ENCODE measurements at regions not wholly inside any gene's neighbourhood (a gene's known extent, or its start where the extent isn't known, plus 50 kb on each side); places are given as distances from the start of the nearest gene placed in this dataset.

DNA sequence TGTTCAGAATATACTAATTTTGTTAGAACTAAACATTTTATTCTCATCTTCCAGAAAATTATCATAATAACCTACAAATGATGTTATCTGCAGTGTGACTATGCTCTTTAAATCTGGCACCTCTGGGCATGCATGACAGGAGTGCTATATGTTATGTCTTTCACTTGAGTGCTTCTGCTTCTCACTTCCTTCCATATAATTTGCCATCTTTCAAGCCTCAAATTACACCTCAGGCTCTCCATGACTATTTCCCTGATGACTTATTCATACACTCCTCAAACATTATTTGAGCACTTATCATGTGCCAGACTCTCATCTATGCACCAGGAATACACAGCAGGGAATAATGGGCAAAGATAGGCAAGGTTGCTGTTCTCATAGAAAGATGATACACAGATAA is 219.3 kb upstream of the POU2AF2 start:
- DNase-seq (ENCODE audit: low read depth), result no peak

- DNase-seq (ENCODE audit: low read depth), result no peak
Observed at GRCh38 chr11:111021131-111021530, 224.4 kb upstream of the POU2AF2 start.

DNA sequence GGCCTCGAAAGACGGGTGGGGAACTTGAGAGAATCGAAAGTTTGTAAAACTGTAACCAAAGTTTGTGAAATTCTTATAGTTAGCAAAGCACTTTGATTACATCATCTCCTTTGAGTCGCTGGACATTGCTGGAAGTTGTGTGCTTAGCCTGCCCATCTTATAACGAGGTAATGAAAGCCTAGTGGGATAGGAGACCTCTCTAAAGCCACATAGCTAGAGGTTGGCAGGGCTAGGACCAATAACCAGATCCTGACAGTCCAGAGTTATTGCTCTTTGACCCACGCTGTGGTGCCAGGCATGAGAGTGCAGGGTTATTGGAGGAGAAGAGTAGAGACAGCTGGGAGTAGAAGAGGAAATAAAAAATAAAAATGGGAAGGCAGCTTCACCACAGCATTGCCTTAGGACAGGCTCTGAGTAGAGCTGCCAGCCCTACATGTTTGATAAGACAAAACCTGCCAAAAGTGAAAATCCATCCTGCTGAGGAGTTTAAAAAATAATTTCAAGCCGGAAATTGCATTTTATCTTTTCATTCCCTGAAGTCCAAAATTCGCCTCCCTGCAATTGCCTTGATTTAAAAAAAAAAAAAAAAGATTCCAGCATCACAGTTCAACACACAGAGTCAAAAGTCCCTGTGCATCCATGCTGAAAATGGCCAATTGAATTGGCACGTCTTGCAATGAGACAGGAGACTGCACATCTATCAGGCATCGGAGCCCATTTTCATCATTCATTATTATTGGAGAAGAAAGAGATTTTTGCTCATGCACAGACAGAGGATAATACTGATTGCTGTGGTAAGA is 225.5 kb upstream of the POU2AF2 start:
- DNase-seq (ENCODE audit: low read depth), result no peak

DNA sequence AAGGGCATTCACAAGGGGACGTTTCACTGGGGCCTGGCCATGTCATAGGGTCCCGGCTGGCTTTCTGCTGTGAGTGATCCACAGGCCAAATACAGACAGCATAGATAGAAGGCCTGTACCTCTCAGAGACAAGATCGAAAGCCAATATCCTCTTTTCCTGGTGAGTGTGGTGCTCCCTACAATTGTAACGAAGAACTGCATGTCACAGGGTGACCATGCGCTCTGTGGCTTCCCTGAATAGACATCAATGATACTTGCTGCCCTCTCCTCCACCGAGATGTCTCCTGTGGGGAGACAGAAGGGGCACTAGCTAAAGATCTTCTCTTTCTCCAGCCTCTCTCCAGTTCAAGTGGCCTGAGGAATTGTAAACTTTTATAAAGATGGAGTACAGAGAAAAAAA is 226.1 kb upstream of the POU2AF2 start:
- no peak for DNase-seq (ENCODE audit: low read depth)

GRCh38 chr11:111018566-111018965 is 227.0 kb upstream of the POU2AF2 start:
- DNase-seq (ENCODE audit: low read depth), result no peak

DNA sequence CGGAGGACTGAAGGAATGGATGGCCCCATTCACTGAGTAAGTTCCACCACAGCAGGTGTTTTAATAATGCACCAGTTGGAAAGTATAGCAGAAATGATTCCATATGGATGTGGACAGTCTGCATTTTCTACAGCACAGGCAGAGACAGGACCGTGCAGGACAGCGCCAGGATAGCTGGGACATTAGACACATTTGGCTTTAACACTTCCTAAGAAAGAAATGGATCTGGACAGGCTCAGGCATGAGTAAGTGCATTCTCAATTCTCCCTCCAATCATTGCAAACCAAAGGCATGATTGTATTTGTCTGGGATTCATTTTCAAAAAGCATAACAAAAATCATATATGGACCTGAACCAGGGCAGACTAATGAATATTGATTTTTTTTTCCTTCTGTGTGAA is 233.0 kb upstream of the POU2AF2 start:
- no peak for DNase-seq (ENCODE audit: low read depth)

GRCh38 chr11:111011275-111011594 is 234.3 kb upstream of the POU2AF2 start:
- no peak for DNase-seq (ENCODE audit: low read depth)

DNA sequence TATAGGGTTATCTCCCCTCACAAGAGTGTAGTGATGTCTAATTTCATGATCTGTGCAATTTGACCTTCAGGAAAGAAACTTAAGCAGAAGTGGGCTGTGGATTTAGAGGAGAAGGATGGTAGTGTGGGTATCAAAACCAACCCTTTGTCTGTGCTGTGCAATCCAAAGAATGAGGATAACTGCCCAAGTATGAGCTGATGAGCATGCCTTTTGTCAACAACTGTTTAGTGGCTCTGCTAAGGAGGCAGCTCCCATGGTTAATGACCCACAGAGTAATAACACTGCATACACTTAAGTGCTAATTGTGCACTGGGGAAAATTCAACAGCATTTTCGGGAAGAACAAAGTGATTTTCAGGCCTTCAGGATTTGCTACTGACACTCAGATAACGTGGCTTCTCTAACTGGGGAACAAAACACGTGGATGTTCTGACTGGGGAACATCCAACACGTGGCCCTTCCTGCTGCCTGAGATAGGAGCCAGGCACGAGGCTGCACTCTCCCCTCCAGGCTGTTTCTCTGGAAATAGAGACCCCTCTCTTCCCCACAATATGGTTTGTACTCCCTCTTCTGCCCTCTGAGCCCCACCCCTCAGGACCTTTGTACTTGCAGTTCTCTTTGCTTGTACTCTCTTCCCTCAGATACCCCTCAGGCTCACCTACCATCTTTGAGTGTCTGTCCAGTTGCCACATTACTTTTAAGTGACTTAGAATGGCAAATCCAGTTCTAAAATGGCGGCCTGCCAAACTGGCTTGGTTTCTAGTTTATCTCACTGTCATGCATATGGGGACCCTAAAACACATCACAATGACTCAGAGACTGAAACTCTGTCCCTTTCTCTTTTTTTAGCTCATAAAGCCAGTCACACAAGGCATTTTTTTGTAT is 234.9 kb upstream of the POU2AF2 start:
- no peak for DNase-seq (ENCODE audit: low read depth)

- no peak for DNase-seq (ENCODE audit: low read depth)
Observed at GRCh38 chr11:111006227-111006626, 239.3 kb upstream of the POU2AF2 start.

DNA sequence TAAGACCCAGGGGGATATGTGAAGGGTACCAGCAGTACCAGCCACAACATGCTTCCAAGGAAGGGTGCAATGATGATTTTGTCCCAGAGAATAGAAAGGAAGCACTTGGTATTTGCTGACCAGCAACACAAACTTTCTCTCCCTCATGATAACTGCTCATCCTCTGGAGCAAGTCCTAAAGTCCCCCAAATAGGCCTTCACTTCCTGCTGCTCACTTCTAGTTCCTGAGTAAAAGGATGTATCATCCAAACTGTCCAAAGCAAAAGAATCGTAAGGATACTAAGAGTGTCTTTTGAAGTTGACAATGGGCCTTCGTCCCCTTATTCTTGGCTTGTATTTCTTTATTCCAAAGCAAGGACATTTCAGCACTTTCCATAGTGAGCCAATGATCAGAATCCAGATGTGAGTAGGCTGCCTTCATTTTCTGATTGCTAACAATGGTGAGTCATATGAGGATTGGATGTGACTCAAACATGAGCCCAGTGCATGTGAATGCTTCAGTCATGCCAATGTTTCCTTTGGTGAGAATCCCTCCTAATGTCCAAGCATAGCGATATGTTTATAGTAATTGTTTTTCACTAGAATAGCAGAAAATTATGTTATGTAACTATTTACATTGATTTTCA is 243.4 kb upstream of the POU2AF2 start:
- peak; percentile 89 for DNase-seq (ENCODE audit: low read depth)

GRCh38 chr11:111001081-111001430 is 244.5 kb upstream of the POU2AF2 start:
- no peak for DNase-seq (ENCODE audit: low read depth)

GRCh38 chr11:111000400-111001080 is 245.0 kb upstream of the POU2AF2 start:
- DNase-seq (ENCODE audit: low read depth), result no peak

- DNase-seq (ENCODE audit: low read depth), result no peak
Observed at GRCh38 chr11:110992481-110992880, 253.0 kb upstream of the POU2AF2 start.

DNA sequence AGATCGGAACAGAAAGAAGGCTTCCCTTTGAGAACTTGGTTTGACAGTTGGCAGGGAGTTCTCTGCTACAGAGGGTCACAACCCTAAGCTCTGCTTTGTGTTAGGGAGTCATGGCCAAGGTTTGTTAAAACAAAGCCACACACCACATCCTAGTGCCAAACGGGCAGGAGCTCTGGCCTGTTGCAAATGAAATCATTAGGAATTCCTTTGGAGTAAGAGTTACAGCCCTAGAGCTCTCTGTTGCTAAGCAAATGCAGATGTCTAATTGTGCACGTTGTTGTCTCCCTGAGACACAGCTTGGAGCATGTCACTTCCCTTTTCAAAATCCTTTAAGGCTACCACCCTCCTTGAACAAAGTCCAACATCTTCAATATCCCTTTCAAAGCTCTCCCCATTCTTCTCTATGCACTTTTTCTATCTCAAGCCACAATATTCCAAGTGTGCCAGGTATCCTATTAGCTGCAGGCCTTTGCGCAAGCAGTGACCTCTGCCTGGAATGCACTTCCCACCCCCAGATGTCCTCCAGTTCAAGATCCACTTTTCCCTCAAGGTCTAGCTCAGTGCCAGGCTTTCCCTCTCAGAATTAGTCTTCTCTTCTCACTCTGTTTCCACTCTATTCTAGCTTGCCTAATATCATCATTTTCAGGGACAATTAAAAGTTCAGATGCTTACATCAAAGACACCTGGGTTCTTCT is 253.7 kb upstream of the POU2AF2 start:
- no peak for DNase-seq (ENCODE audit: low read depth)

DNA sequence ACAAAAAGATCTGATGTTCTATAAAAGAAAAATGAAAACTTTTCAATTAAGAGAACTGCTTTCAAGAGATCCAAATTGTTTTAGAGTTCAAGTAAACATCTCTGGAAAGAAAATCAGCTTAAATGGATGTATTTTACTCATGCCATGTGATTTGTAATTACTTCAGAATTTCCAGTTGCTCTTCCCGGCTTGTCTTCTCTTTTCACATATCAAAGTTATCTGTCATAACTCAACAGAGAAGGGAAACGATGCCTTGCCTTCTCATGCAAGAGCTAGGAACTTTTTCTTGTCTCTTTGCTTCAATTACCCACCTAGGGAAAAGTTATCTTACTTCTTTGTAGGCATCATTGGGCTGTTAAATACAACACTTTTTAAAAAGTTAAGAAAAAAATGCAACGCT is 255.2 kb upstream of the POU2AF2 start:
- no peak for DNase-seq (ENCODE audit: low read depth)

DNA sequence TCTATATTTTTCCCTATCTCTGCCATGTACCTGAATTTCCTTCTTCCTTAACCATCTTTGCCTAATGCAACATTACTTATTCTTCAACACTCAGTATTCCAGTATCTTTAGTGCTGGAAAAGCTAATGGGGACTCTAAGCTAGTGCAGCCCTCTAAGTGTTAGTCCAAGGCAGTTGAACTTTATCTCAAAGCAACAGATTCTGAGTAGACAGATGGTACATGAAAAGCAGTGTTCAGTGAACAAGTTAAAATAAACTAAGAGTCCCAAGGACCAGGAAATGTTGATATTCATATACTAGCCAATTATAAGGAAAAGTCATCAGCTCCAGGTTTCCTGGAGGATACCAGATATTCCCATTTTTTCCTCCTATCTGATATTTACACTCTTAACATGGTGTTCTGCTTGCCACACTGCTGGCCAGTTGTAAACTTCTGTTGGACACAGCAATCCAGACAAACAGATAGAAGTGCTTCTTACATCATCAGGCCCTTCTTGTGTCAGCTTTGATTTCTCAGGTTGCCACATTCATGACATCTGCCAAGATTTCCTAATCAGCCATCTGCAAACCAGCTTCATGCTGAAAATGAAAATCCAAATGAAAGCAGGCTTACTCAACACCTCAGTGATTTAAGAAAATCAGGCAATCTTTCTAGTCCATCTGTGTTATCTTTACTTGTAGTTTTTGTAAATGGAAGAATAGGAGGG is 255.9 kb upstream of the POU2AF2 start:
- DNase-seq (ENCODE audit: low read depth), result no peak

GRCh38 chr11:110988671-110989070 is 256.9 kb upstream of the POU2AF2 start:
- DNase-seq (ENCODE audit: low read depth), result no peak

- no peak for DNase-seq (ENCODE audit: low read depth)
Observed at GRCh38 chr11:110986016-110986415, 259.5 kb upstream of the POU2AF2 start.

DNA sequence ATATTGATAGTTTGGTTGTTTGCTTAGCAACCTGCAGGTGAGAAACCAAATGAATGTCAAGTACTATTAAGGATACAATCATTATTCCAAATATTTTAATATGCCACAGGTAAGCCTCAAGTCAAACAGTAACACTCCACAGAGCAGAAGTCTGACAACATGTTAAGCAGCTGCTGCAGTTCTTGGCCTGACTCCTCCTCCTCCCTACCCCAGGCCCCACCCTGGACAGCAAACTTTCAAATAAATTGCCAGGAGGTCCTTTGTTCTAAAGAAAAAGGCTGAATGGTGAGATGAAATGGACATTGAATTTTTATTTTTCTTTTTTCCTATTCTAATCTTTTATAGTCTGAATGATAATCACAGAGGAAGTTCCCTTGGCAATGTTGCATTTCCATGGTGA is 260.0 kb upstream of the POU2AF2 start:
- no peak for DNase-seq (ENCODE audit: low read depth)

DNA sequence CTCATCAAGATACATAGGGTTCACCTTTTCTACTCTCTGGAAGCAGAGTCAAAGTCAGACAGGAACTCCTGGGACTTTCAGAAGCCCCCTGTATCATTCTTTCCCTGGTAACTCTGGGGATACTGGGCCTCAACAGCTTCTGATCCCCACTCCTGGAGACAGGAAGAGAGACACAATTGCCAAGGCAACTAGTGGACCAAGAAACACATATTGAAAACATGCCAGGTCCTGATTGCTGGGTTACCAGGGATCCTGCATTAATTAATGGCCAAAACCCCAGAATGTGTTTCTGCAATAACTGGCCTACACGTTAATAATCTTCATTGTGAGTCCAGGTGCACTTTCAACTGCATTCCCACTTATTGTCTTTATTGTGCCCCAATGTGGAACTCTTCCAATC is 260.8 kb upstream of the POU2AF2 start:
- no peak for DNase-seq (ENCODE audit: low read depth)

- no peak for DNase-seq (ENCODE audit: low read depth)
Observed at GRCh38 chr11:110984147-110984546, 261.4 kb upstream of the POU2AF2 start.
